ENCODE measurements at regions not wholly inside any gene's neighbourhood (a gene's known extent, or its start where the extent isn't known, plus 50 kb on each side); places are given as distances from the start of the nearest gene placed in this dataset.
"Not testable (repeated sequence)": the region's sequence is repeated elsewhere in the genome, so short reads cannot be mapped to it uniquely, and the experiment has no call there.

GRCh38 chr3:162704238-162704637 is 1207.6 kb downstream of the OTOL1 start:
- ChIA-PET POLR2A (no interaction called here), CTCF (no interaction called here)
- TF ChIP-seq, protein P1, sequence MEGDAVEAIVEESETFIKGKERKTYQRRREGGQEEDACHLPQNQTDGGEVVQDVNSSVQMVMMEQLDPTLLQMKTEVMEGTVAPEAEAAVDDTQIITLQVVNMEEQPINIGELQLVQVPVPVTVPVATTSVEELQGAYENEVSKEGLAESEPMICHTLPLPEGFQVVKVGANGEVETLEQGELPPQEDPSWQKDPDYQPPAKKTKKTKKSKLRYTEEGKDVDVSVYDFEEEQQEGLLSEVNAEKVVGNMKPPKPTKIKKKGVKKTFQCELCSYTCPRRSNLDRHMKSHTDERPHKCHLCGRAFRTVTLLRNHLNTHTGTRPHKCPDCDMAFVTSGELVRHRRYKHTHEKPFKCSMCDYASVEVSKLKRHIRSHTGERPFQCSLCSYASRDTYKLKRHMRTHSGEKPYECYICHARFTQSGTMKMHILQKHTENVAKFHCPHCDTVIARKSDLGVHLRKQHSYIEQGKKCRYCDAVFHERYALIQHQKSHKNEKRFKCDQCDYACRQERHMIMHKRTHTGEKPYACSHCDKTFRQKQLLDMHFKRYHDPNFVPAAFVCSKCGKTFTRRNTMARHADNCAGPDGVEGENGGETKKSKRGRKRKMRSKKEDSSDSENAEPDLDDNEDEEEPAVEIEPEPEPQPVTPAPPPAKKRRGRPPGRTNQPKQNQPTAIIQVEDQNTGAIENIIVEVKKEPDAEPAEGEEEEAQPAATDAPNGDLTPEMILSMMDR (IDR thresholded peaks at IDR 0.05; ENCODE audit: control extremely low read depth, extremely low read depth, low read depth, missing control alignments), result no peak
- no peak for DNase-seq (ENCODE audit: extremely low spot score)

DNA sequence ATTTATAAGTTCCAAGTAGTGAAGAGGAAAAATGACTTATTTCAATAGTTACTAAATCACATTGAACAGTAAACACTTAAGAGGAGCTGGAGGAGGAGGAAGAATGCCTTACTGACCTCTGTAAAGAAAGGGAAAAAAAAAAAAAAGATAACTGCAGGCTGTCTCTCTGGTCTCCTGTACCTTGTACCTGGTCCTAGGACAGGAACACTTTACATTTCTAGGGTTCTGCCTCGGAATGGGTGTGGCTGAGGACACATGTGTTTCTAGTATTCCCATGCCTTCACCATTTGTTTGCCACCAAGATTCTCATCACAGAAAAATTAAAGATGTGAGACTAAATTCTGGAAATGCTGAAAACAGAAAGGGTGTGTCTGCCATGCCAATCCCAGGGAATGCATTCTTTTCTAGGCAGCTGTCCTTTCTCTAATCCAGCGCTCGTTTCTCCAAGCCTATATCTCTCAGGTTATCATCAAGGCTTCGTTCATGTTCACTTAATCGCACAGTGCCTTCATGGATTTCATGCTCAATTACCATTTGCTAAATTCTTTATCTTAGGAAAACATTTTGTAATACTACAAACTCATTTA is 1208.3 kb downstream of the OTOL1 start:
- POLR2A ChIA-PET, result no interaction called here

GRCh38 chr3:162708394-162708793 is 1211.8 kb downstream of the OTOL1 start:
- POLR2A ChIA-PET; DNase-seq (ENCODE audit: extremely low spot score); CTCF ChIA-PET: not testable (repeated sequence)

More for the DNA sequence above, 1208.3 kb downstream of the OTOL1 start:
- CTCF ChIA-PET, result no interaction called here
- DNase-seq (ENCODE audit: extremely low spot score), result no peak
- TF ChIP-seq, protein P1 (IDR thresholded peaks at IDR 0.05; ENCODE audit: control extremely low read depth, extremely low read depth, low read depth, missing control alignments), result no peak

- CTCF ChIA-PET; POLR2A ChIA-PET; DNase-seq (ENCODE audit: extremely low spot score): not testable (repeated sequence)
Measured at GRCh38 chr3:162708942-162709706, 1212.5 kb downstream of the OTOL1 start.

DNA sequence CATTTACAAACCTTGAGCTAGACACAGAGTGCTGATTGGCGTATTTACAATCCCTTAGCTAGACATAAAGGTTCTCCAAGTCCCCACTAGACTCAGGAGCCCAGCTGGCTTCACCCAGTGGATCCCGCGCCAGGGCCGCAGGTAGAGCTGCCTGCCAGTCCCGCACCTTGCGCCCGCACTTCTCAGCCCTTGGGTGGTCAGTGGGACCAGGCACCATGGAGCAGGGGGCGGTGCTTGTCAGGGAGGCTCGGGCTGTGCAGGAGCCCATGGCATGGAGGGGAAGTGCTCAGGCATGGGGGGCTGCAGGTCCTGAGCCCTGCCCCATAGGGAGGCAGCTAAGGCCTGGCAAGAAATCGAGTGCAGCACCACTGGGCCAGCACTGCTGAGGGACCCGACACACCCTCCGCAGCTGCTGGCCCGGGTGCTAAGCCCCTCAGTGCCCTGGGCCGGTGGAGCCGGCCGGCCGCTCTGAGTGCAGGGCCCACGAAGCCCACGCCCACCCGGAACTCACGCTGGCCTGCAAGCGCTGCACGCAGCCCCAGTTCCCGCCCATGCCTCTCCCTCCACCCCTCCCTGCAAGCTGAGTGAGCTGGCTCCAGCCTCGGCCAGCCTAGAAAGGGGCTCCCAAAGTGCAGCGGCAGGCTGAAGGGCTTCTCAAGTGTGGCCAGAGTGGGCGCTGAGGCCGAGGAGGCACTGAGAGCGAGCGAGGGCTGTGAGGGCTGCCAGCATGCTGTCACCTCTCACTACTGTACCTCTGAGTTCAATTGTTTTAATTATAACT is 1213.9 kb downstream of the OTOL1 start:
- TF ChIP-seq, protein P1 (IDR thresholded peaks at IDR 0.05; ENCODE audit: control extremely low read depth, extremely low read depth, low read depth, missing control alignments), result no peak
- ChIA-PET POLR2A (no interaction called here), CTCF (no interaction called here)
- DNase-seq (ENCODE audit: extremely low spot score), result no peak

GRCh38 chr3:162717074-162717473 is 1220.5 kb downstream of the OTOL1 start:
- CTCF ChIA-PET; POLR2A ChIA-PET; DNase-seq (ENCODE audit: extremely low spot score): not testable (repeated sequence)

GRCh38 chr3:162718697-162719096 is 1222.1 kb downstream of the OTOL1 start:
- no peak for DNase-seq (ENCODE audit: extremely low spot score)
- POLR2A ChIA-PET, result no interaction called here
- CTCF ChIA-PET, result no interaction called here
- TF ChIP-seq, protein P1 (IDR thresholded peaks at IDR 0.05; ENCODE audit: control extremely low read depth, extremely low read depth, low read depth, missing control alignments), result no peak

DNA sequence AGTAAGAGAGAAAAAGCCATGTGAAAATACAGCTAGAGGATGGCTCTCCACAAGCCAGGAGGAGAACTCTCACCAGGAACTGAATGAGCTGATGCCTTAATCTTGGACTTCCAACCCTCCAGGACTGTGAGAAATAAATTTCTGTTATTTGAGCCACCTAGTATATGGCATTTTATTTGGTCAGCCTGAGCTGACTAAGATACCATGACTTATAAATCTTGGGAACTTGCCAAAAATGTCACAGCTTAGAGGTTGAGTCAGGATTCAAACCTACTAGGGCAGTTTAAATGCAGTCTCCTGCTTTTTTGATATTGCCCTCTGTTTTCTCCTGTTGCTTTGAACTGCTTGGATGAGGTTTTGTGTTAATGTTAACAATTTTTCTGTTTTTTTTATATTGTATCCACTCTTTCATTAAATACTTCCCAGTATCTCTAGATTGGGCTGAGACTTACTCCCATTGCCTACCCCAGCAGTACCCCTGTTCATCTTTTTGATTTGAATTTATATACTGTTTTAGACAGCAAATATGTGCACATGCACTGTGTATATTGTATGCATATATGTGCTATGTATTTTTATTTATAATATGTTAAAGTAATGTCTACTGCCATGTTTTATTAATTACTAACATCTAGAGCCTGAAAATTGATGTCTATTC is 1223.2 kb downstream of the OTOL1 start:
- POLR2A ChIA-PET, result no interaction called here
- no peak for DNase-seq (ENCODE audit: extremely low spot score)
- TF ChIP-seq, protein P1 (IDR thresholded peaks at IDR 0.05; ENCODE audit: control extremely low read depth, extremely low read depth, low read depth, missing control alignments), result no peak
- CTCF ChIA-PET, result no interaction called here
